Muscle of leg (tissue), 3 donors: ENCODE measurements at regions not wholly inside any gene's neighbourhood (a gene's known extent, or its start where the extent isn't known, plus 50 kb on each side); places are given as distances from the start of the nearest gene placed in this dataset.

Experiments
- DNase-seq: peaks from one replicate; pipeline ENCODE4 v3.0.0; 2013
- H3K27ac ChIP-seq: one replicate; pipeline ENCODE4 v1.5.1; 2013; ENCODE audit warnings: mild to moderate bottlenecking, low read length, control low read depth
- H3K27me3 ChIP-seq: one replicate; pipeline ENCODE4 v1.6.1; 2013; ENCODE audit warnings: low read length; ENCODE audit not compliant: control insufficient read depth, insufficient read depth
- H3K36me3 ChIP-seq: one replicate; pipeline ENCODE4 v1.6.1; 2013; ENCODE audit warnings: low read length; ENCODE audit not compliant: control insufficient read depth, insufficient read depth
- H3K4me1 ChIP-seq: one replicate; pipeline ENCODE4 v1.6.1; 2013; ENCODE audit warnings: low read length; ENCODE audit not compliant: control insufficient read depth, insufficient read depth
- H3K4me3 ChIP-seq: one replicate; pipeline ENCODE4 v1.5.1; 2013; ENCODE audit warnings: low read length, control low read depth
- H3K9me3 ChIP-seq: replicated peaks from 2 replicates; pipeline ENCODE4 v1.6.1; 2013; ENCODE audit warnings: low read depth, low read length; ENCODE audit not compliant: control insufficient read depth
- WGBS: methylation state at CpG from one replicate; pipeline ENCODE4 v1.1.5; 2013; ENCODE audit warnings: missing lambda C conversion rate; ENCODE audit not compliant: insufficient coverage; 5-methylcytosine and 5-hydroxymethylcytosine counted together

GRCh38 chr18:59823596-59824195 lies 76.1 kb upstream of the PMAIP1 start:
- Histone ChIP-seq H3K4me3 (no peak overlapping the region), H3K9me3 (no peaks in the 10 kb centered on the region), H3K36me3 (no peaks in the 10 kb centered on the region), H3K27me3 (peaks cover 2% of the 10 kb centered on the region), H3K27ac (no peak overlapping the region), H3K4me1 (no peaks in the 10 kb centered on the region)
- 36% methylated on average over 8 of the region's 12 CpGs for WGBS
- DNase-seq: peak; percentile 88

- DNase-seq: peak; percentile 72
- peaks cover 2% of the 10 kb centered on the region for H3K27me3 ChIP-seq
- no peak overlapping the region for H3K4me3 ChIP-seq
- no peaks in the 10 kb centered on the region for H3K4me1 ChIP-seq
- H3K27ac ChIP-seq: no peak overlapping the region
- H3K36me3 ChIP-seq: no peaks in the 10 kb centered on the region
- 14% methylated on average over 1 of the region's 7 CpGs for WGBS
- no peaks in the 10 kb centered on the region for H3K9me3 ChIP-seq
Observed at GRCh38 chr18:59822612-59823550, 76.9 kb upstream of the PMAIP1 start.

- WGBS: 50% methylated on average over 1 of the region's 2 CpGs
- Histone ChIP-seq H3K9me3 (no peaks in the 10 kb centered on the region), H3K27ac (no peak overlapping the region), H3K36me3 (no peaks in the 10 kb centered on the region), H3K4me3 (no peak overlapping the region), H3K4me1 (no peaks in the 10 kb centered on the region), H3K27me3 (peaks cover 2% of the 10 kb centered on the region)
- no peak for DNase-seq
Observed at GRCh38 chr18:59821983-59822382, 77.8 kb upstream of the PMAIP1 start.

GRCh38 chr18:59820663-59821062 lies 79.1 kb upstream of the PMAIP1 start:
- Histone ChIP-seq H3K4me3 (no peak overlapping the region), H3K27ac (no peak overlapping the region), H3K36me3 (no peaks in the 10 kb centered on the region), H3K27me3 (peaks cover 2% of the 10 kb centered on the region), H3K9me3 (no peaks in the 10 kb centered on the region), H3K4me1 (no peaks in the 10 kb centered on the region)
- 20% methylated on average over 1 of the region's 2 CpGs for WGBS
- DNase-seq: no peak

GRCh38 chr18:59818769-59819168 lies 81.0 kb upstream of the PMAIP1 start:
- no peaks in the 10 kb centered on the region for H3K4me1 ChIP-seq
- WGBS: no CpG with 5 or more reads among the region's 5 CpGs
- DNase-seq: no peak

GRCh38 chr18:59814891-59815290 lies 84.9 kb upstream of the PMAIP1 start:
- WGBS: 67% methylated on average over 4 of the region's 7 CpGs
- Histone ChIP-seq H3K27ac (no peak overlapping the region), H3K9me3 (no peaks in the 10 kb centered on the region), H3K36me3 (no peaks in the 10 kb centered on the region), H3K4me1 (no peaks in the 10 kb centered on the region), H3K27me3 (no peaks in the 10 kb centered on the region), H3K4me3 (no peak overlapping the region)
- peak; percentile 54 for DNase-seq

More at GRCh38 chr18:59818769-59819168, 81.0 kb upstream of the PMAIP1 start:
- Histone ChIP-seq H3K27me3 (peaks cover 2% of the 10 kb centered on the region), H3K4me3 (no peak overlapping the region), H3K9me3 (no peaks in the 10 kb centered on the region), H3K36me3 (no peaks in the 10 kb centered on the region), H3K27ac (no peak overlapping the region)

- Histone ChIP-seq H3K4me1 (no peaks in the 10 kb centered on the region), H3K27me3 (no peaks in the 10 kb centered on the region), H3K9me3 (no peaks in the 10 kb centered on the region), H3K36me3 (no peaks in the 10 kb centered on the region), H3K27ac (no peak overlapping the region), H3K4me3 (no peak overlapping the region)
- no peak for DNase-seq
- WGBS: 20% methylated on average over 1 of the region's 1 CpG
Observed at GRCh38 chr18:59813942-59814341, 85.9 kb upstream of the PMAIP1 start.

GRCh38 chr18:59810735-59811520 lies 88.9 kb upstream of the PMAIP1 start:
- H3K4me3 ChIP-seq: no peak overlapping the region
- no peaks in the 10 kb centered on the region for H3K36me3 ChIP-seq
- no peaks in the 10 kb centered on the region for H3K27me3 ChIP-seq
- no peak for DNase-seq
- 40% methylated on average over 1 of the region's 2 CpGs for WGBS
- H3K27ac ChIP-seq: no peak overlapping the region
- no peaks in the 10 kb centered on the region for H3K9me3 ChIP-seq
- no peaks in the 10 kb centered on the region for H3K4me1 ChIP-seq

GRCh38 chr18:59810183-59810582 lies 89.6 kb upstream of the PMAIP1 start:
- Histone ChIP-seq H3K36me3 (no peaks in the 10 kb centered on the region), H3K9me3 (no peaks in the 10 kb centered on the region), H3K4me3 (no peak overlapping the region), H3K4me1 (no peaks in the 10 kb centered on the region), H3K27me3 (no peaks in the 10 kb centered on the region), H3K27ac (no peak overlapping the region)
- no peak for DNase-seq
- WGBS: no CpG with 5 or more reads among the region's 6 CpGs

GRCh38 chr18:59802031-59802430 lies 97.8 kb upstream of the PMAIP1 start:
- 75% methylated on average over 5 of the region's 7 CpGs for WGBS
- Histone ChIP-seq H3K27ac (no peak overlapping the region), H3K9me3 (no peaks in the 10 kb centered on the region), H3K4me3 (no peak overlapping the region), H3K27me3 (no peaks in the 10 kb centered on the region), H3K36me3 (no peaks in the 10 kb centered on the region), H3K4me1 (no peaks in the 10 kb centered on the region)
- DNase-seq: no peak
